B cell (primary cell): ENCODE measurements at regions not wholly inside any gene's neighbourhood (a gene's known extent, or its start where the extent isn't known, plus 50 kb on each side); places are given as distances from the start of the nearest gene placed in this dataset.

Experiments used
- EZH2 ChIP-seq: IDR thresholded peaks from 2 replicates; pipeline ENCODE4 v1.6.1; 2012; ENCODE audit warnings: borderline replicate concordance, low read depth, mild to moderate bottlenecking, moderate library complexity, low read length; ENCODE audit not compliant: insufficient read depth, poor library complexity, severe bottlenecking
- TF ChIP-seq, protein P1 (sequence below): fragments of 200-600 bp; IDR thresholded peaks from one replicate; pipeline ENCODE4 v1.8.0; 2022; ENCODE audit warnings: antibody characterized with exemption, mild to moderate bottlenecking

DNA sequence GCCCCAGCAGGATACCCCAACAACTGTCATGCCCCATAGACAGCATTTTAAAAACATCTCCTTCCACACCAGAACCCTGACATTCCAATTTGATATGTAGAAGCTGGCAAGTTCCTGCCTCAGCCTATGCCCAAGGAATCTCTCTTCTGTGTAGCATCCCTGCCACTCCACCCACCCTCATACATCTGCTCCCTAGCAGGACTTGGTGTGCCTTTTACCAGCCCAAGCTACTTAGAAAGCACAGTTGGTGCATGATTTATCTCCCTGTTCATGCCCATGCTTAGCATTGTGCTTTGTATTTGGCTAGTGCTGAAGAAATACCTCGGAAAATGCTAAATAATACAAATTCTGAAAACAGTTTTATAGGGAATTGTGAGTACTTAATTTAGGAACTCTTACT is 236.9 kb upstream of the HES1 start:
- no peak for TF ChIP-seq EZH2
- TF ChIP-seq, protein P1, sequence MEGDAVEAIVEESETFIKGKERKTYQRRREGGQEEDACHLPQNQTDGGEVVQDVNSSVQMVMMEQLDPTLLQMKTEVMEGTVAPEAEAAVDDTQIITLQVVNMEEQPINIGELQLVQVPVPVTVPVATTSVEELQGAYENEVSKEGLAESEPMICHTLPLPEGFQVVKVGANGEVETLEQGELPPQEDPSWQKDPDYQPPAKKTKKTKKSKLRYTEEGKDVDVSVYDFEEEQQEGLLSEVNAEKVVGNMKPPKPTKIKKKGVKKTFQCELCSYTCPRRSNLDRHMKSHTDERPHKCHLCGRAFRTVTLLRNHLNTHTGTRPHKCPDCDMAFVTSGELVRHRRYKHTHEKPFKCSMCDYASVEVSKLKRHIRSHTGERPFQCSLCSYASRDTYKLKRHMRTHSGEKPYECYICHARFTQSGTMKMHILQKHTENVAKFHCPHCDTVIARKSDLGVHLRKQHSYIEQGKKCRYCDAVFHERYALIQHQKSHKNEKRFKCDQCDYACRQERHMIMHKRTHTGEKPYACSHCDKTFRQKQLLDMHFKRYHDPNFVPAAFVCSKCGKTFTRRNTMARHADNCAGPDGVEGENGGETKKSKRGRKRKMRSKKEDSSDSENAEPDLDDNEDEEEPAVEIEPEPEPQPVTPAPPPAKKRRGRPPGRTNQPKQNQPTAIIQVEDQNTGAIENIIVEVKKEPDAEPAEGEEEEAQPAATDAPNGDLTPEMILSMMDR: no peak
